Heart left ventricle (tissue), 16 donors: ENCODE measurements at regions not wholly inside any gene's neighbourhood (a gene's known extent, or its start where the extent isn't known, plus 50 kb on each side); places are given as distances from the start of the nearest gene placed in this dataset.

Experiments used
- ATAC-seq, 4 donors: fragments of 200-7000 bp; cut with Tn5 transposase; one replicate each; pipeline ENCODE4 v1.9.1; 2020 to 2022; ENCODE audit warnings: moderate library complexity in 4 of 4, mild to moderate bottlenecking in 3 of 4, moderate number of reproducible peaks in 1 of 4
- DNase-seq, 5 donors: peaks; one replicate each; pipeline ENCODE4 v3.0.0-alpha.2; 2020
- H3K27ac ChIP-seq, 12 donors: fragments of 200-600 bp; sonication (generic) in 4 of 12; one replicate each; pipeline versions ENCODE4 v1.5.0 to v1.8.0; 2016 to 2022; ENCODE audit warnings: mild to moderate bottlenecking in 2 of 12
- H3K27me3 ChIP-seq, 9 donors: fragments of 200-600 bp; sonication (generic) in 2 of 9; one replicate each; pipeline versions ENCODE4 v1.5.1 to v1.8.0; 2016 to 2022; ENCODE audit warnings: mild to moderate bottlenecking in 3 of 9
- H3K36me3 ChIP-seq, 9 donors: fragments of 200-600 bp; sonication (generic) in 2 of 9; one replicate each; pipeline versions ENCODE4 v1.5.0 to v1.8.0; 2018 to 2022; ENCODE audit warnings: mild to moderate bottlenecking in 2 of 9
- H3K4me1 ChIP-seq, 12 donors: fragments of 200-600 bp; sonication (generic) in 4 of 12; one replicate each; pipeline versions ENCODE4 v1.5.0 to v1.8.0; 2016 to 2022; ENCODE audit warnings: mild to moderate bottlenecking in 3 of 12
- H3K4me3 ChIP-seq, 12 donors: fragments of 200-600 bp; sonication (generic) in 4 of 12; one replicate each; pipeline versions ENCODE4 v1.5.0 to v1.8.0; 2017 to 2022; ENCODE audit warnings: mild to moderate bottlenecking in 9 of 12, moderate library complexity in 4 of 12
- H3K9me3 ChIP-seq, 12 donors: fragments of 200-600 bp; sonication (generic) in 4 of 12; one replicate each; pipeline versions ENCODE4 v1.5.0 to v1.8.0; 2016 to 2022; ENCODE audit warnings: mild to moderate bottlenecking in 1 of 12
- CTCF ChIP-seq, 12 donors: fragments of 200-600 bp; sonication (generic) in 4 of 12; IDR thresholded peaks; one replicate each; pipeline versions ENCODE4 v1.5.0 to v1.8.0; 2018 to 2022; ENCODE audit warnings: antibody characterized with exemption in 12 of 12, mild to moderate bottlenecking in 5 of 12
- POLR2A ChIP-seq, 2 donors: fragments of 450-650 bp; IDR thresholded peaks; one replicate each; pipeline ENCODE4 v1.6.1; 2017; ENCODE audit warnings: antibody characterized with exemption in 2 of 2, mild to moderate bottlenecking in 2 of 2, moderate library complexity in 2 of 2
- WGBS, 4 donors: extraction: QIAGEN DNeasy Blood & Tissue Kit in 2 of 4; methylation state at CpG; one replicate each; pipeline versions ENCODE4 v1.1.5 to v1.1.7; 2013 to 2018; 5-methylcytosine and 5-hydroxymethylcytosine counted together
- intact Hi-C, 10 donors: fragments of 100-400 bp; cut with DNase I; formaldehyde crosslinking; loops; one replicate each; pipeline versions ENCODE4 v1.11.1 to v1.14.2; 2022
- donor health status: ischemic (EF 13 %, LVEDD 7.1; RV severe dilation, severe dysfunction).
- donor health status: healthy with polysubstance abuse.
- donor health status: DM: no; HTN: yes; CAD: no.
- donor health status: DM: no; HTN: no; CAD: no.
- donor health status: ischemic (EF 25% LVEDD 6.9; RV normal size, moderate dysfunction).
- donor health status: ischemic (EF 25% LVEDD 5.7; RV mildly dilated, moderate dysfunction).
- donor health status: healthy.
- donor health status: DM: yes; HTN: yes; CAD: no.
- donor health status: ischemic (EF 35%, LVEDD 5.7; RV mildly dilated, moderate dysfunction).
- donor health status: nonischemic (EF 11% LVEDD 7.7; RV severe dilation, severe dysfunction).
- donor health status: DM: yes; HTN: yes; CAD: no.
- donor health status: PGD.
- donor health status: ischemic (EF 29% LVEDD 5.4; RV normal size, mild dysfunction).
- donor health status: nonischemic (EF 23%, LVEDD 6.1; RV moderate dilation, normal function).

- Histone ChIP-seq H3K4me3 (peak overlapping the region in 7 of 12 donors; percentile 2 to 25 (median 10)), H3K36me3 (no peaks in the 10 kb centered on the region), H3K27ac (peak overlapping the region; percentile 67 to 90 (median 79)), H3K27me3 (no peaks in the 10 kb centered on the region), H3K9me3 (peaks cover 0 to 4% (median 0%) of the 10 kb centered on the region in 12 donors), H3K4me1 (peaks cover 16 to 89% (median 60%) of the 10 kb centered on the region in 12 donors)
- DNase-seq (no peak), ATAC-seq (peak in 3 of 4 donors; percentile 21 to 30 (median 24))
- intact Hi-C loops, result loop anchor here in 8 of 10 donors (5.0 to 10.0 kb wide), 11 partner anchors 42 to 298 kb away; partner anchors contain the start of gene NCOR2 (in 6 of the 8)
- 25 to 46% (median 27%) methylated on average over 18 of the region's 18 CpGs for WGBS, 4 donors
- no peak for TF ChIP-seq POLR2A (IDR thresholded peaks at IDR 0.05)
- TF ChIP-seq CTCF (IDR thresholded peaks at IDR 0.05), result no peak
These were observed 117.7 kb upstream of the NCOR2 start for GRCh38 chr12:124684971-124685688.

GRCh38 chr12:124684496-124684895 lies 117.1 kb upstream of the NCOR2 start:
- Histone ChIP-seq H3K27ac (peak overlapping the region in 11 of 12 donors; percentile 67 to 90 (median 80)), H3K27me3 (no peaks in the 10 kb centered on the region), H3K36me3 (no peaks in the 10 kb centered on the region), H3K4me1 (peaks cover 16 to 96% (median 66%) of the 10 kb centered on the region in 12 donors), H3K4me3 (peak overlapping the region in 1 of 12 donors; percentile 16), H3K9me3 (peaks cover 0 to 4% (median 0%) of the 10 kb centered on the region in 12 donors)
- ATAC-seq (peak in 1 of 4 donors; percentile 31), DNase-seq (no peak)
- intact Hi-C loops, result loop anchor here in 6 of 10 donors (5.0 to 10.0 kb wide), 9 partner anchors 60 to 297 kb away; partner anchors contain the start of gene NCOR2 (in 5 of the 6)
- TF ChIP-seq CTCF (IDR thresholded peaks at IDR 0.05), result no peak
- no peak for TF ChIP-seq POLR2A (IDR thresholded peaks at IDR 0.05)
- WGBS, 4 donors, result 56 to 61% (median 58%) methylated on average over 7 of the region's 7 CpGs

- peaks cover 0 to 4% (median 0%) of the 10 kb centered on the region in 12 donors for H3K9me3 ChIP-seq
- peaks cover 14 to 91% (median 66%) of the 10 kb centered on the region in 12 donors for H3K4me1 ChIP-seq
- no peaks in the 10 kb centered on the region for H3K27me3 ChIP-seq
- intact Hi-C loops, result loop anchor here in 6 of 10 donors (5.0 to 10.0 kb wide), 9 partner anchors 61 to 296 kb away; partner anchors contain the start of gene NCOR2 (in 5 of the 6)
- DNase-seq (peak in 1 of 5 donors; percentile 35), ATAC-seq (no peak)
- no peak for TF ChIP-seq POLR2A (IDR thresholded peaks at IDR 0.05)
- TF ChIP-seq CTCF (IDR thresholded peaks at IDR 0.05), result no peak
- WGBS, 4 donors, result 83 to 91% (median 86%) methylated on average over 16 of the region's 16 CpGs
- H3K4me3 ChIP-seq, result no peak overlapping the region
- H3K36me3 ChIP-seq, result no peaks in the 10 kb centered on the region
- H3K27ac ChIP-seq, result peak overlapping the region in 11 of 12 donors; percentile 67 to 90 (median 80)
These were observed 116.0 kb upstream of the NCOR2 start for GRCh38 chr12:124683152-124684124.
